HL-60 (cell line): ENCODE measurements at regions not wholly inside any gene's neighbourhood (a gene's known extent, or its start where the extent isn't known, plus 50 kb on each side); places are given as distances from the start of the nearest gene placed in this dataset.

Experiments used
- CTCF ChIP-seq: IDR thresholded peaks from one replicate; pipeline ENCODE4 v1.5.1; 2011; ENCODE audit warnings: low read length, control low read depth, inconsistent platforms; ENCODE audit not compliant: insufficient read depth
- GABPA ChIP-seq: IDR thresholded peaks from 2 replicates; pipeline ENCODE4 v1.6.1; 2012; ENCODE audit warnings: low read depth
- POLR2AphosphoS5 ChIP-seq: IDR thresholded peaks from 2 replicates; pipeline ENCODE4 v1.6.1; 2012; ENCODE audit warnings: low read depth
- REST ChIP-seq: IDR thresholded peaks from 2 replicates; pipeline ENCODE4 v1.6.1; 2012; ENCODE audit warnings: low read depth; ENCODE audit not compliant: insufficient replicate concordance
- SPI1 ChIP-seq: IDR thresholded peaks from 2 replicates; pipeline ENCODE4 v1.6.1; 2012; ENCODE audit warnings: low read depth, mild to moderate bottlenecking, borderline replicate concordance

GRCh38 chr2:51472300-51472699 is 440.4 kb upstream of the NRXN1 start:
- no peak for TF ChIP-seq CTCF
- TF ChIP-seq REST: no peak
- no peak for TF ChIP-seq POLR2AphosphoS5
- TF ChIP-seq SPI1: no peak
- TF ChIP-seq GABPA: no peak
